PC-3 (cell line): ENCODE measurements at regions not wholly inside any gene's neighbourhood (a gene's known extent, or its start where the extent isn't known, plus 50 kb on each side); places are given as distances from the start of the nearest gene placed in this dataset.

Experiments used
- ATAC-seq: fragments of 200-7000 bp; cut with Tn5 transposase; 2 replicates; pipeline ENCODE4 v1.9.1; 2020; ENCODE audit warnings: mild to moderate bottlenecking, moderate library complexity
- BruUV-seq: library from RNA; stranded (reverse); fragments of 400-500 nt; replicated peaks from 2 replicates; lab custom pipeline; 2021; lab: Mats Ljungman, UMichigan
- CTCF ChIA-PET: fragments of 300-600 bp; sonication (Branson Sonifier 250); formaldehyde crosslinking; loops from one replicate; lab custom pipeline; 2022; ENCODE audit warnings: antibody characterized with exemption; lab: Charles Lee
- POLR2A ChIA-PET: fragments of 300-600 bp; sonication (Branson Sonifier 250); formaldehyde crosslinking; loops from one replicate; lab custom pipeline; 2022; ENCODE audit warnings: antibody characterized with exemption; ENCODE audit not compliant: unreplicated experiment; lab: Charles Lee
- DNase-seq: peaks from one replicate; pipeline ENCODE4 v3.0.0-alpha.2; 2015
- H2AFZ ChIP-seq: fragments of 300-600 bp; sonication (generic); 2 replicates; pipeline ENCODE4 v1.6.0; 2016; ENCODE audit warnings: antibody characterized with exemption, low read length
- H3F3A ChIP-seq: fragments of 300-600 bp; sonication (generic); one replicate; pipeline ENCODE4 v1.6.0; 2017; ENCODE audit warnings: antibody characterized with exemption, low read length, control low read depth, mild to moderate bottlenecking; ENCODE audit not compliant: unreplicated experiment
- H3K27ac ChIP-seq: fragments of 300-600 bp; sonication (generic); 2 replicates; pipeline ENCODE4 v1.5.1; 2016; ENCODE audit warnings: mild to moderate bottlenecking, low read length
- H3K27me3 ChIP-seq: fragments of 300-600 bp; sonication (generic); 2 replicates; pipeline ENCODE4 v1.6.1; 2016; ENCODE audit warnings: low read length, mixed read lengths
- H3K36me3 ChIP-seq: fragments of 300-600 bp; sonication (generic); 2 replicates; pipeline ENCODE4 v1.6.1; 2016; ENCODE audit warnings: low read depth, mixed run types, low read length, mixed read lengths
- H3K4me1 ChIP-seq: fragments of 300-600 bp; sonication (generic); 2 replicates; pipeline ENCODE4 v1.5.1; 2016; ENCODE audit warnings: low read length; ENCODE audit not compliant: insufficient read depth
- H3K4me2 ChIP-seq: fragments of 300-600 bp; sonication (generic); 2 replicates; pipeline ENCODE4 v1.6.0; 2016; ENCODE audit warnings: low read length
- H3K4me3 ChIP-seq: fragments of 300-600 bp; sonication (generic); 2 replicates; pipeline ENCODE4 v1.5.1; 2016; ENCODE audit warnings: mild to moderate bottlenecking, low read length, mixed read lengths
- H3K79me2 ChIP-seq: fragments of 300-600 bp; sonication (generic); 2 replicates; pipeline ENCODE4 v1.6.1; 2017; ENCODE audit warnings: low read length, mixed read lengths
- H3K9ac ChIP-seq: fragments of 300-600 bp; sonication (generic); 2 replicates; pipeline ENCODE4 v1.6.0; 2016; ENCODE audit warnings: mild to moderate bottlenecking, low read length
- H3K9me2 ChIP-seq: fragments of 300-600 bp; sonication (generic); replicated peaks from 2 replicates; pipeline ENCODE4 v1.6.1; 2016; ENCODE audit warnings: mixed run types, low read length, mixed read lengths
- H3K9me3 ChIP-seq: fragments of 300-600 bp; sonication (generic); 2 replicates; pipeline ENCODE4 v1.6.1; 2016; ENCODE audit warnings: low read length, mixed read lengths
- H4K20me1 ChIP-seq: fragments of 300-600 bp; sonication (generic); 2 replicates; pipeline ENCODE4 v1.6.1; 2016; ENCODE audit warnings: low read length, mixed read lengths
- EZH2 ChIP-seq: fragments of 300-600 bp; sonication (generic); IDR thresholded peaks from one replicate; pipeline ENCODE4 v1.6.1; 2017; ENCODE audit warnings: antibody characterized with exemption, mild to moderate bottlenecking, low read length; ENCODE audit not compliant: unreplicated experiment
- EZH2phosphoT487 ChIP-seq: fragments of 300-600 bp; sonication (generic); IDR thresholded peaks from 2 replicates; pipeline ENCODE4 v1.6.1; 2018; ENCODE audit warnings: mild to moderate bottlenecking, antibody characterized with exemption, low read length, borderline replicate concordance
- intact Hi-C: fragments of 100-400 bp; cut with micrococcal nuclease; formaldehyde crosslinking; loops from 2 replicates; pipeline ENCODE4 v1.9.0; 2023
- TF ChIP-seq, protein P1 (sequence below): fragments of 300-600 bp; sonication (generic); conservative IDR thresholded peaks from 2 replicates; pipeline ENCODE4 v1.5.1; 2017; ENCODE audit warnings: antibody characterized with exemption, low read depth, mild to moderate bottlenecking, low read length

DNA sequence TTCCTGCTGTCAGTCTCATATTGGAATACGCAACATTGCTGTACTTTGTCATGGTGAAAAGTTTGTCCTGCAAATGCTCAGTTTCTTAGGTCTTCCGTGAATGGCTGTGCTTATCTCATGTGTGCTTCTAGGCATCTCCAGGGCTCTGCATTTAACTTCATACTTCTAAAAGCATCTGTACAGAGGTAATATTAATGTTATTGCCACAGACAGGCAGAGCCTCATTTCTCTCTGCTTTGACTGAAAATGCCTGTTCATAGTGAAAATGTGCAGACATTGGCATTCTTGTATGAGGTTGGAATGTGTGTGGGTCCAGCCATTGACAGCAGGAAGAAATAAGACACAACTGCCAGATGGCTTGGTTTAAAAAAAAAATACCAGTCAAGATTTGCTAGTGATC is 140.1 kb upstream of the TTC29 start:
- no peak overlapping the region for H3K9ac ChIP-seq
- intact Hi-C loops: no loop called here
- H3K4me2 ChIP-seq: no peak overlapping the region
- TF ChIP-seq EZH2 (no peak), EZH2phosphoT487 (no peak)
- TF ChIP-seq, protein P1, sequence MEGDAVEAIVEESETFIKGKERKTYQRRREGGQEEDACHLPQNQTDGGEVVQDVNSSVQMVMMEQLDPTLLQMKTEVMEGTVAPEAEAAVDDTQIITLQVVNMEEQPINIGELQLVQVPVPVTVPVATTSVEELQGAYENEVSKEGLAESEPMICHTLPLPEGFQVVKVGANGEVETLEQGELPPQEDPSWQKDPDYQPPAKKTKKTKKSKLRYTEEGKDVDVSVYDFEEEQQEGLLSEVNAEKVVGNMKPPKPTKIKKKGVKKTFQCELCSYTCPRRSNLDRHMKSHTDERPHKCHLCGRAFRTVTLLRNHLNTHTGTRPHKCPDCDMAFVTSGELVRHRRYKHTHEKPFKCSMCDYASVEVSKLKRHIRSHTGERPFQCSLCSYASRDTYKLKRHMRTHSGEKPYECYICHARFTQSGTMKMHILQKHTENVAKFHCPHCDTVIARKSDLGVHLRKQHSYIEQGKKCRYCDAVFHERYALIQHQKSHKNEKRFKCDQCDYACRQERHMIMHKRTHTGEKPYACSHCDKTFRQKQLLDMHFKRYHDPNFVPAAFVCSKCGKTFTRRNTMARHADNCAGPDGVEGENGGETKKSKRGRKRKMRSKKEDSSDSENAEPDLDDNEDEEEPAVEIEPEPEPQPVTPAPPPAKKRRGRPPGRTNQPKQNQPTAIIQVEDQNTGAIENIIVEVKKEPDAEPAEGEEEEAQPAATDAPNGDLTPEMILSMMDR: no peak
- H3K9me2 ChIP-seq: no peaks in the 10 kb centered on the region
- no peaks in the 10 kb centered on the region for H3K79me2 ChIP-seq
- H3F3A ChIP-seq: no peaks in the 10 kb centered on the region
- H3K4me3 ChIP-seq: no peak overlapping the region
- no peaks in the 10 kb centered on the region for H4K20me1 ChIP-seq
- ATAC-seq (no peak), DNase-seq (no peak)
- H3K4me1 ChIP-seq: no peaks in the 10 kb centered on the region
- CTCF ChIA-PET: no interaction called here
- POLR2A ChIA-PET: no interaction called here
- H3K27ac ChIP-seq: no peak overlapping the region
- H3K27me3 ChIP-seq: peaks cover 44% of the 10 kb centered on the region
- H3K36me3 ChIP-seq: no peaks in the 10 kb centered on the region
- H3K9me3 ChIP-seq: no peaks in the 10 kb centered on the region
- no TSS peak for BruUV-seq
- no peak overlapping the region for H2AFZ ChIP-seq

DNA sequence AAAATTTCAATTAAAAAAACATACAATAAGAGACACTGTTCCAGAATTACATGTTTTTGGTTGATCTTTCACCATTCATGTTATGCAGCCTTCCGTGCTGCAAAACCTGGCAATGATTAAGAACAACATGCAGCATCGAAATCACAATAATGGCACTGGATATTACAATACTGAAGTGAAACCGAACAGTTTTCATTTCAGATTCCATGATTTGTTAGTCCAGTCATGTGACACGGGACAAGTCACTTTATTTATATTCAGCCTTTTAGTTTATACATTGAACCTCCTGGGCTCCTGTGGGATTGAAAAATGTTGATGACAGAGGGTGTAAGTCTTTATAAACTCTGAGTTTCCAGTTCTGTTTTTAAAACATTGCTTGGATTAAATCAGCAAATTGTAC is 142.5 kb upstream of the TTC29 start:
- Histone ChIP-seq H3K36me3 (no peaks in the 10 kb centered on the region), H3K9me3 (no peaks in the 10 kb centered on the region), H4K20me1 (no peaks in the 10 kb centered on the region), H3K9me2 (no peaks in the 10 kb centered on the region), H3K4me2 (no peak overlapping the region), H3K4me1 (no peaks in the 10 kb centered on the region; the same call in 1 of the 2 replicates), H3F3A (no peaks in the 10 kb centered on the region), H3K4me3 (no peak overlapping the region), H3K79me2 (no peaks in the 10 kb centered on the region), H3K27me3 (peaks cover 37% of the 10 kb centered on the region), H2AFZ (no peak overlapping the region), H3K9ac (no peak overlapping the region), H3K27ac (no peak overlapping the region)
- ATAC-seq (no peak), DNase-seq (no peak)
- intact Hi-C loops: no loop called here
- TF ChIP-seq EZH2phosphoT487 (no peak), EZH2 (no peak)
- TF ChIP-seq, protein P1: no peak
- ChIA-PET CTCF (no interaction called here), POLR2A (no interaction called here)
- no TSS peak for BruUV-seq

DNA sequence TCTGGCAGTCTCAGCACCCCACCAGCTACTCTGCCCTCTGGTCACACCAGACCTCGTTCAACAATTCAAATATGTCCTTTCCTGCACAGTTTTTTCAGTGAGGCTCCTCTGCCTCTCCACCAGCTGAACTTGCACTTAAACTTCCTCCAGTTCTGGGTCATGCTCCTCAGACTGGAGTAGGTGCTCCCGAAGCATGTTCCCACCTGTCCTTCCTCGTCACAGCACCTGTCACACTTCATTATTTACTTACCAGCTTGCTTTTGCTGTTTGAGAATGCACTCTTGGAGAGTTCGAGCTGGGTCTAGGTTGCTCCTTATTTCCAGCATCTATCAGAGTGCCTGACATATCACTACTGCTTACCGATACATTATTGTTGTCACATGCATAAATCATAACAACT is 144.8 kb upstream of the TTC29 start:
- intact Hi-C loops: loop anchor here (5.0 to 10.0 kb wide), 3 partner anchors 173 to 1366 kb away; no protein-coding TSS in a partner anchor
- Histone ChIP-seq H3K9me2 (no peaks in the 10 kb centered on the region), H4K20me1 (no peaks in the 10 kb centered on the region), H3K4me2 (no peak overlapping the region), H3K9me3 (no peaks in the 10 kb centered on the region), H3K27ac (no peak overlapping the region), H3F3A (no peaks in the 10 kb centered on the region), H3K9ac (no peak overlapping the region), H3K4me1 (peaks cover 7% of the 10 kb centered on the region; the same call in 1 of the 2 replicates), H3K79me2 (no peaks in the 10 kb centered on the region), H3K27me3 (peaks cover 29% of the 10 kb centered on the region), H3K4me3 (no peak overlapping the region), H3K36me3 (no peaks in the 10 kb centered on the region), H2AFZ (no peak overlapping the region)
- DNase-seq: no peak
- ChIA-PET POLR2A (no interaction called here), CTCF (no interaction called here)
- no peak for TF ChIP-seq EZH2
- TF ChIP-seq, protein P1: no peak
- TF ChIP-seq EZH2phosphoT487: no peak
- BruUV-seq: no TSS peak
- no peak for ATAC-seq
